ENCODE measurements at regions not wholly inside any gene's neighbourhood (a gene's known extent, or its start where the extent isn't known, plus 50 kb on each side); places are given as distances from the start of the nearest gene placed in this dataset.

GRCh38 chr11:115051938-115052590, 373.7 kb downstream of the NXPE2 start:
- TF ChIP-seq CTCF (IDR thresholded peaks at IDR 0.05; ENCODE audit: low read depth, low read length) (no peak), EZH2phosphoT487 (IDR thresholded peaks at IDR 0.05; ENCODE audit: low read depth) (no peak)
